ENCODE measurements at regions not wholly inside any gene's neighbourhood (a gene's known extent, or its start where the extent isn't known, plus 50 kb on each side); places are given as distances from the start of the nearest gene placed in this dataset.

- no peaks in the 10 kb centered on the region for H3K9me3 ChIP-seq (ENCODE audit: control insufficient read depth, insufficient read depth, low read length)
- H3K27me3 ChIP-seq (ENCODE audit: control insufficient read depth, insufficient read depth, low read length): no peaks in the 10 kb centered on the region
- no peaks in the 10 kb centered on the region for H3K36me3 ChIP-seq (ENCODE audit: control insufficient read depth, insufficient read depth, low read length)
- no peak for DNase-seq (ENCODE audit: low read depth in 4 of 6, low spot score in 6 of 6)
- H3K27ac ChIP-seq (ENCODE audit: low read depth, low read length): no peak overlapping the region
- H3K4me3 ChIP-seq (ENCODE audit: low read depth, low read length): no peak overlapping the region
- 78% methylated on average over 1 of the region's 4 CpGs for WGBS (ENCODE audit: insufficient coverage)
- H3K4me1 ChIP-seq (ENCODE audit: control insufficient read depth, insufficient read depth, low read length): no peaks in the 10 kb centered on the region
Observed at GRCh38 chr13:34421858-34422475, 520.1 kb upstream of the NBEA start.

GRCh38 chr13:34422956-34423355 is 519.1 kb upstream of the NBEA start:
- Histone ChIP-seq H3K9me3 (ENCODE audit: control insufficient read depth, insufficient read depth, low read length) (no peaks in the 10 kb centered on the region), H3K4me1 (ENCODE audit: control insufficient read depth, insufficient read depth, low read length) (no peaks in the 10 kb centered on the region), H3K27me3 (ENCODE audit: control insufficient read depth, insufficient read depth, low read length) (no peaks in the 10 kb centered on the region), H3K36me3 (ENCODE audit: control insufficient read depth, insufficient read depth, low read length) (no peaks in the 10 kb centered on the region), H3K4me3 (ENCODE audit: low read depth, low read length) (no peak overlapping the region), H3K27ac (ENCODE audit: low read depth, low read length) (no peak overlapping the region)
- no peak for DNase-seq (ENCODE audit: low read depth in 4 of 6, low spot score in 6 of 6)
- WGBS (ENCODE audit: insufficient coverage): 88% methylated on average over 4 of the region's 6 CpGs

- no peaks in the 10 kb centered on the region for H3K4me1 ChIP-seq (ENCODE audit: control insufficient read depth, insufficient read depth, low read length)
- no peak for DNase-seq (ENCODE audit: low read depth in 4 of 6, low spot score in 6 of 6)
- no peaks in the 10 kb centered on the region for H3K9me3 ChIP-seq (ENCODE audit: control insufficient read depth, insufficient read depth, low read length)
- H3K36me3 ChIP-seq (ENCODE audit: control insufficient read depth, insufficient read depth, low read length): no peaks in the 10 kb centered on the region
- 75% methylated on average over 3 of the region's 6 CpGs for WGBS (ENCODE audit: insufficient coverage)
- no peak overlapping the region for H3K27ac ChIP-seq (ENCODE audit: low read depth, low read length)
- H3K27me3 ChIP-seq (ENCODE audit: control insufficient read depth, insufficient read depth, low read length): no peaks in the 10 kb centered on the region
- no peak overlapping the region for H3K4me3 ChIP-seq (ENCODE audit: low read depth, low read length)
Observed at GRCh38 chr13:34425327-34425949, 516.6 kb upstream of the NBEA start.

GRCh38 chr13:34428911-34429310 is 513.2 kb upstream of the NBEA start:
- H3K36me3 ChIP-seq (ENCODE audit: control insufficient read depth, insufficient read depth, low read length): no peaks in the 10 kb centered on the region
- H3K9me3 ChIP-seq (ENCODE audit: control insufficient read depth, insufficient read depth, low read length): no peaks in the 10 kb centered on the region
- no peaks in the 10 kb centered on the region for H3K4me1 ChIP-seq (ENCODE audit: control insufficient read depth, insufficient read depth, low read length)
- WGBS (ENCODE audit: insufficient coverage): no CpG with 5 or more reads among the region's 3 CpGs
- DNase-seq (ENCODE audit: low read depth in 4 of 6, low spot score in 6 of 6): peak in 1 of 6 donors; percentile 72
- H3K4me3 ChIP-seq (ENCODE audit: low read depth, low read length): no peak overlapping the region
- H3K27ac ChIP-seq (ENCODE audit: low read depth, low read length): no peak overlapping the region
- H3K27me3 ChIP-seq (ENCODE audit: control insufficient read depth, insufficient read depth, low read length): no peaks in the 10 kb centered on the region

GRCh38 chr13:34430294-34430693 is 511.8 kb upstream of the NBEA start:
- Histone ChIP-seq H3K4me3 (ENCODE audit: low read depth, low read length) (no peak overlapping the region), H3K9me3 (ENCODE audit: control insufficient read depth, insufficient read depth, low read length) (no peaks in the 10 kb centered on the region), H3K4me1 (ENCODE audit: control insufficient read depth, insufficient read depth, low read length) (no peaks in the 10 kb centered on the region), H3K27me3 (ENCODE audit: control insufficient read depth, insufficient read depth, low read length) (no peaks in the 10 kb centered on the region), H3K27ac (ENCODE audit: low read depth, low read length) (no peak overlapping the region), H3K36me3 (ENCODE audit: control insufficient read depth, insufficient read depth, low read length) (no peaks in the 10 kb centered on the region)
- DNase-seq (ENCODE audit: low read depth in 4 of 6, low spot score in 6 of 6): no peak
- no CpG with 5 or more reads among the region's 2 CpGs for WGBS (ENCODE audit: insufficient coverage)

- Histone ChIP-seq H3K27me3 (ENCODE audit: control insufficient read depth, insufficient read depth, low read length) (no peaks in the 10 kb centered on the region), H3K27ac (ENCODE audit: low read depth, low read length) (no peak overlapping the region), H3K9me3 (ENCODE audit: control insufficient read depth, insufficient read depth, low read length) (no peaks in the 10 kb centered on the region), H3K4me3 (ENCODE audit: low read depth, low read length) (no peak overlapping the region), H3K4me1 (ENCODE audit: control insufficient read depth, insufficient read depth, low read length) (no peaks in the 10 kb centered on the region), H3K36me3 (ENCODE audit: control insufficient read depth, insufficient read depth, low read length) (no peaks in the 10 kb centered on the region)
- 40% methylated on average over 1 of the region's 2 CpGs for WGBS (ENCODE audit: insufficient coverage)
- no peak for DNase-seq (ENCODE audit: low read depth in 4 of 6, low spot score in 6 of 6)
Observed at GRCh38 chr13:34431827-34432581, 510.1 kb upstream of the NBEA start.

- no peaks in the 10 kb centered on the region for H3K27me3 ChIP-seq (ENCODE audit: control insufficient read depth, insufficient read depth, low read length)
- no CpG with 5 or more reads among the region's 3 CpGs for WGBS (ENCODE audit: insufficient coverage)
- H3K4me3 ChIP-seq (ENCODE audit: low read depth, low read length): no peak overlapping the region
- H3K27ac ChIP-seq (ENCODE audit: low read depth, low read length): no peak overlapping the region
- no peak for DNase-seq (ENCODE audit: low read depth in 4 of 6, low spot score in 6 of 6)
- H3K4me1 ChIP-seq (ENCODE audit: control insufficient read depth, insufficient read depth, low read length): no peaks in the 10 kb centered on the region
- no peaks in the 10 kb centered on the region for H3K36me3 ChIP-seq (ENCODE audit: control insufficient read depth, insufficient read depth, low read length)
- no peaks in the 10 kb centered on the region for H3K9me3 ChIP-seq (ENCODE audit: control insufficient read depth, insufficient read depth, low read length)
Observed at GRCh38 chr13:34435338-34435737, 506.7 kb upstream of the NBEA start.

- no peaks in the 10 kb centered on the region for H3K9me3 ChIP-seq (ENCODE audit: control insufficient read depth, insufficient read depth, low read length)
- no peaks in the 10 kb centered on the region for H3K27me3 ChIP-seq (ENCODE audit: control insufficient read depth, insufficient read depth, low read length)
- no peak for DNase-seq (ENCODE audit: low read depth in 4 of 6, low spot score in 6 of 6)
- H3K36me3 ChIP-seq (ENCODE audit: control insufficient read depth, insufficient read depth, low read length): no peaks in the 10 kb centered on the region
- no peak overlapping the region for H3K27ac ChIP-seq (ENCODE audit: low read depth, low read length)
- H3K4me3 ChIP-seq (ENCODE audit: low read depth, low read length): no peak overlapping the region
- no peaks in the 10 kb centered on the region for H3K4me1 ChIP-seq (ENCODE audit: control insufficient read depth, insufficient read depth, low read length)
Observed at GRCh38 chr13:34437873-34438272, 504.2 kb upstream of the NBEA start.

- H3K4me1 ChIP-seq (ENCODE audit: control insufficient read depth, insufficient read depth, low read length): no peaks in the 10 kb centered on the region
Observed at GRCh38 chr13:34452831-34453230, 489.2 kb upstream of the NBEA start.

More at GRCh38 chr13:34452831-34453230, 489.2 kb upstream of the NBEA start:
- no peak overlapping the region for H3K27ac ChIP-seq (ENCODE audit: low read depth, low read length)
- no peaks in the 10 kb centered on the region for H3K9me3 ChIP-seq (ENCODE audit: control insufficient read depth, insufficient read depth, low read length)
- H3K4me3 ChIP-seq (ENCODE audit: low read depth, low read length): no peak overlapping the region
- H3K36me3 ChIP-seq (ENCODE audit: control insufficient read depth, insufficient read depth, low read length): no peaks in the 10 kb centered on the region
- DNase-seq (ENCODE audit: low read depth in 4 of 6, low spot score in 6 of 6): no peak
- H3K27me3 ChIP-seq (ENCODE audit: control insufficient read depth, insufficient read depth, low read length): no peaks in the 10 kb centered on the region

All from spinal cord (tissue), 9 donors.